GM18505 (cell line): ENCODE measurements at regions not wholly inside any gene's neighbourhood (a gene's known extent, or its start where the extent isn't known, plus 50 kb on each side); places are given as distances from the start of the nearest gene placed in this dataset.

Experiments used
- ATAC-seq: cut with Tn5 transposase; IDR thresholded peaks from one replicate; pipeline ENCODE4 v1.9.1; 2021; ENCODE audit not compliant: unreplicated experiment
- POLR2A ChIP-seq: IDR thresholded peaks from 4 replicates; pipeline ENCODE4 v1.6.1; 2011; ENCODE audit warnings: borderline replicate concordance; ENCODE audit not compliant: insufficient read depth, insufficient read length; ENCODE audit errors: extremely low read depth

- TF ChIP-seq POLR2A = no peak
- ATAC-seq = no peak
Observed at GRCh38 chr2:78063246-78064020, 541.3 kb upstream of the LRRTM4 start.

DNA sequence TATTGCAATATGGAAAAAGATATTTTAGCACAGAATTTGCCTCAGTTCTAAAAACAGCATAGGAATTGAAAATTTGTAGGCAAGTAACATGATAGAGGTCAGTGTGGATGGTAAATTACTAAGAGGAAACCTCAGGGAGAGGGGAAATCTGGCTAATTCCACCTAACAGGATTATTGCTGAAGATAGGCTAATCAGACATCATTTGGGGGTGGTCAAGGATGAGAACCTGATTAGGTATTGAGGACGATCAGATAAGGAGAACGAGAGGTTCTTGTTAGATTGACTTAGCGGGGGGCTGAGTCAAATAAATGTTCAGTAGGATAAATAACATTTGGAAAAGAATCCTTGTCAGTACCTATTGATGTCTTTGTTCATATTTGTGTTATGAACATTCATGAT, 543.2 kb upstream of the LRRTM4 start:
- no peak for ATAC-seq
- TF ChIP-seq POLR2A = no peak

GRCh38 chr2:78068808-78069207, 546.6 kb upstream of the LRRTM4 start:
- no peak for TF ChIP-seq POLR2A
- no peak for ATAC-seq

- TF ChIP-seq POLR2A = no peak
Observed at GRCh38 chr2:78070693-78071092, 548.5 kb upstream of the LRRTM4 start.

DNA sequence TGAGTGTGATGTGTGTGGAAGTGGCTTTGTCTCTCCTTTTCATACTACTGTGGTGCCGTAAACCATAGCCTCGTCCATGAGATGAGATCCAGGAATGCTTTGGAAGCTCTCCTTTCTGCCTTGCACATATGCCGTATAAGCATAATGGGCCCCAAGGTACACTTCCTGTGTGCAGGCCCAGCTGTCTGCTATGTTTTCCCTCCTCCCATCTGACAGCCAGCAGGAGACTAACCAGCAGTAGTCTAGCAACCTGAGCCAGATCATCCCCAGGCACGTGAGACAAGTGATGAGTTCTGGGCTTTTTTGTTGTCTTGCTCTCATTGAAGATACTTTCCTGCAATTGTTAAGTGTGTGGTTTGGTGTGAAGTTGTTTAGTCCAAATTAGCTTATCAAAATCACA, 555.5 kb upstream of the LRRTM4 start:
- no peak for ATAC-seq
- no peak for TF ChIP-seq POLR2A

More at GRCh38 chr2:78070693-78071092, 548.5 kb upstream of the LRRTM4 start:
- ATAC-seq = no peak

GRCh38 chr2:78082555-78082954, 560.4 kb upstream of the LRRTM4 start:
- TF ChIP-seq POLR2A = no peak
- no peak for ATAC-seq

DNA sequence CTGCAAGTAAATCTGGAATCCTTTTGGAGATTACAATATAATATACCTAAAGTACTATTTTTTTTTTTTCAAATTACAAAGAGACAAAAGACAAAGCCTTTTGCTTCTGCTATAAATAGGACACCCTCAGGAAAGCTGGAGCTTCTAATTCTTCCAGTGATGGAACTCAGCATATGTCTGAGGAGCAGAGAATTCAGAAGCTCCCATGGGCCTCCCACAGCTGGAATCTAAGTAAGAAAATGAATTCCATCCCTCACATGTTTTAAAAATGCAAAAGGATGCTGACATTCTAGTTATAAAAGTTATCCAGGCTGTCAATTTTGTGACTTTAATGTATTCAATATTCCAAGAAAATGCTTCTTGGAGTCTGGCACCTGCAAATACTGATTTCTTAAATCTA, 571.3 kb upstream of the LRRTM4 start:
- no peak for ATAC-seq
- no peak for TF ChIP-seq POLR2A

DNA sequence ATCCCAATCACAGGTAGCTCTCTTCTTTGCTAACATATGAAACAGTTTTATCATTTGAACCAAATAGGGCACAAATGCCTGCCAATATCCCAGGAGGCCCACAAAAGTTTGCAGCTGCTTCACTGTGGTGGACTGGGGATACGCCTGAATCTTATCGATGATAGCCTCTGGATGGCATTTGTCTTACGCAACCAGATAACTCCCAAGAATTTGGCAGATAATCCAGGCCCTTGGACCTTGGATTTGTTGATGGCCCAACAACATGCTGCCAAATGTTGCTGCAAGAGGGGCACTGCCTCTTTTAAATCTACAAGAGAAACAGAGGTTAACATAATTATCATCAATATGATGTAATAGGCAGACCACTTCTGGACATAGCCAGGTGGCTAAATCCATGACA, 587.1 kb upstream of the LRRTM4 start:
- no peak for ATAC-seq
- TF ChIP-seq POLR2A = no peak

- no peak for ATAC-seq
- no peak for TF ChIP-seq POLR2A
Observed at GRCh38 chr2:78115291-78115690, 593.1 kb upstream of the LRRTM4 start.

DNA sequence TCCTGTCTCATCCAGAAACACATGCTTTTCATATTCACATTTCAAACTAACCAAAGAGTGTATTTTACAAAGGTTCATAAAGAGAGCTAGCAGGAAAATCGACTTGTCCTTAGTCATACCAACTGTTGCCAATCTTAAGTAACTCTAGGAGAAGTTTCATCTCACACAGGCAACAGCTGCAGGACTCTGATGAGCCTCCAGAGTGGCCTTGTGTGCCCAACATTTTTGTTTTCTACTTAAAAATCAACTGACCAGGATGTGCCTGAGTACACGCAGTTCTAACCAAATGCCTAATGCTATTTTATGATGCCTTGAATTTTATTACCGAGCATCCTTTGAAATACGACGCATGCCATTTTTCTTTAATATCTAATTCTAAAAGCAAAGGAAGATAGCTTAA, 595.9 kb upstream of the LRRTM4 start:
- TF ChIP-seq POLR2A = no peak
- ATAC-seq = no peak

GRCh38 chr2:78120275-78120674, 598.1 kb upstream of the LRRTM4 start:
- no peak for TF ChIP-seq POLR2A
- ATAC-seq = no peak

DNA sequence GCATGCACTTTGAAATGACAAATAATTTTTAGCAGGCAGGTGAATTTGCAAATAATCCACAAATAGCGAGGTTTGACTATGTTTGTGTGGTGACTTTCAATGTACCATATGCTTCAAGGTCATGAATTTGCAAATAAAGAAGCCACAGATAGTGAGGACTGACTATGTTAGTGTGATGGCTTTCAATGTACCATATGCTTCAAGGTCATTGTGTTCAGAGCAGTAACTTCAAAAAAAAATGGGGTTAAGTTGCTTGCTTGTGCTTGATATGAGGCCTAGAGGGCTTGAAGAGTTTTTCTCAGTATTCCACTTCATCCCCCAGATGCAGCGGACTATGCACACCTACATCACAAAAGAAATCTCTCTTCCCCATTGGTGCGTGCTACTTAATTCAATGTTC, 602.9 kb upstream of the LRRTM4 start:
- ATAC-seq = no peak

GRCh38 chr2:78127424-78127823, 605.2 kb upstream of the LRRTM4 start:
- TF ChIP-seq POLR2A = no peak
- ATAC-seq = no peak

More for the DNA sequence above, 602.9 kb upstream of the LRRTM4 start:
- TF ChIP-seq POLR2A = no peak
